DMS 273 (cell line): ENCODE measurements at regions not wholly inside any gene's neighbourhood (a gene's known extent, or its start where the extent isn't known, plus 50 kb on each side); places are given as distances from the start of the nearest gene placed in this dataset.
"Not testable (repeated sequence)": the region's sequence is repeated elsewhere in the genome, so short reads cannot be mapped to it uniquely, and the experiment has no call there.

Experiments used
- DNase-seq: peaks from one replicate; lab custom pipeline; 2025; ENCODE audit not compliant: unreplicated experiment; lab: John Stamatoyannopoulos, UW

DNA sequence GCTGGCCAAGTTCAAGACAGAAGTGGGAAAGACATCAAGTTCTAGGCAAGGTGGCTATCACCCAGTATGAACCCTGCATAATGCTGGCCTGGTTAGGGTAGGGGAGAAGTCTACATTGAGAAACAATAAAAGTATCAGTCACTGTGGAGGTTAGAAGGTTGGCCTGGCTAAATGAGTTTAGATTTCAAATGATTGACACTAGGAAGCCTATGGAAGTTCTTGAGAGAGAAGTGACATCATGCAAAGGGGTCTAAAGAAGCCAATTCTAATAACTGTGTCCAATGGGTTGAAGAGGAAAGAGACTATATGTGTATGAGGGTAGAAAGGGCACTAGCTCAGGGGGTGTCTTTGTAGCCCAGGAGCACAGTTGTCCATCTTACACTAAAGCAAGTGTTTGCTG is 98.5 kb upstream of the MBIP start:
- DNase-seq = no peak

DNA sequence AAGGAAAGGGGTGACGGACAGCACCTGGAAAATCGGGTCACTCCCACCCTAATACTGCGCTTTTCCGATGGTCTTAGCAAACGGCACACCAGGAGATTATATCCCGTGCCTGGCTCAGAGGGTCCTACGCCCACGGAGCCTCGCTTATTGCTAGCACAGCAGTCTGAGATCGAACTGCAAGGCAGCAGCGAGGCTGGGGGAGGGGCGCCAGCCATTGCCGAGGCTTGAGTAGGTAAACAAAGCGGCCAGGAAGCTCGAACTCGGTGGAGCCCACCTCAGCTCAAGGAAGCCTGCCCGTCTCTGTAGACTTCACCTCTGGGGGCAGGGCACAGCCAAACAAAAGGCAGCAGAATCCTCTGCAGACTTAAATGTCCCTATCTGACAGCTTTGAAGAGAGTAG is 91.5 kb upstream of the MBIP start:
- not testable (repeated sequence) for DNase-seq

DNA sequence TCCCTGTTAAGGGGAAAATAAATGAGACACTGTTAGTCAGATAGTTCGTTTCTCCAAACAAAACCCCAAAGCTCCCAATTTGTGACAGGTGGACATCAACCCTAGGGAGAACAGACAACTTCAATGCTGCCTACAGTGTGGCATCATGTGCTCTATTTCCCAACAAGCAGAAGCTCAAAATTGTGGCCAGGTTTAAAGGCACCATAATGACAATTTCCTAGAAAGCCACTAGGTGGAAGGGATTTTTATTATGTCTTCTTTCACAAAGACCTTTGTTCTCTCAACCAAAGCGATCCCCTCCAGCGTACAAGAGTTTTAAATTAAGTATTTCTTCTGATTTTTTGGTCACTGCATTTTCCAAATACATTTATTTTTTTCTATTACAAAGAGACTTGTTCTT is 88.0 kb upstream of the MBIP start:
- DNase-seq = no peak

DNA sequence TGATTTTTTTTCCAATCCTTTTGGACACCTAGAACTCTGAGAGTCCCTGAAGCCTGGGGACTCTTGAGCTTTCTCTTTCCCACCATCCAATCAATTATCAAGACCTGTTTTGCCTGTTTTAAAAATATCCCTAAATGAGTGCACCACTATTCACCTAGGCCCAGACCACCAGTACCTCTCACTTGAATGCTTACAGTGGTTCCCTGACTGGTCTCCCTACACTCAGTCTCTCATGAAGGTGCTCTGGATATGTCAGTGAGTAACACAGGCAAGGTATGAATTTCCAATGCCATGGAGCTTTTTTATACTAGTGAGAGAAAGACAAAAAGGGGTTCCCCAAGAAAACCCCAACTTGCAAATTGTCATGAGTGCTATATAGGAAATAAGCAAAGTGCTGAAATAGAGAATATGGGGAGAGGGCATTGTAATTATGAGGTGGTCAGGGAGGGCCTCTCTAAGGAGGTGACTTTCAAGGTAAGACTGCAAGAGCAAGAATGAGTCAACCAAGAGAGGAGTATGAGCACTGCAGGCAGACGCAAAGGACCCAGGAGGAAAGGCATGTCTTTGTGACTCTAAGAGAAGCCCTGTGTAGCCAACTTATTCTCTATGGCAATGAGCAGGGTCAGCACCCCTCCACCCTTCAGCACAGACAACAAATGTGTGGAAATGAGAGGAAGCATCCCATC is 85.3 kb upstream of the MBIP start:
- no peak for DNase-seq

DNA sequence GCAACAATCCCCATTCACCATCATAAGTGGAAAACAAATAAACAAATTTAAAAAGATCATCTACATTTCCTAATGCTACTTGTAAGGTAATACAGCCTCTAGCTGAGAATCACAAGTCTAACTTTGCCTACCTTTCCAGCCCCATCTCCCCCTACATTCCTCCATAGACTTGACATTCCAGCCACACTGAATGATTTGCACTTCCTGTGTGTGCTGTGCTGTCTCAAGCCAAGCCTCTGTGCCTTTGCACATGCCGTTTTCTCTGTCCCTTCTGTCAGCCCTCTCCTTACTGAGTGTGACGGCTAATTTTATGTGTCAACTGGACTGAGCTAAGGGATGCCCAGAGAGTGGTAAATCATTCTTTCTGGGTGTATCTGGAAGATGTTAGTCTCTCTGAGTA is 82.4 kb upstream of the MBIP start:
- DNase-seq = no peak

DNA sequence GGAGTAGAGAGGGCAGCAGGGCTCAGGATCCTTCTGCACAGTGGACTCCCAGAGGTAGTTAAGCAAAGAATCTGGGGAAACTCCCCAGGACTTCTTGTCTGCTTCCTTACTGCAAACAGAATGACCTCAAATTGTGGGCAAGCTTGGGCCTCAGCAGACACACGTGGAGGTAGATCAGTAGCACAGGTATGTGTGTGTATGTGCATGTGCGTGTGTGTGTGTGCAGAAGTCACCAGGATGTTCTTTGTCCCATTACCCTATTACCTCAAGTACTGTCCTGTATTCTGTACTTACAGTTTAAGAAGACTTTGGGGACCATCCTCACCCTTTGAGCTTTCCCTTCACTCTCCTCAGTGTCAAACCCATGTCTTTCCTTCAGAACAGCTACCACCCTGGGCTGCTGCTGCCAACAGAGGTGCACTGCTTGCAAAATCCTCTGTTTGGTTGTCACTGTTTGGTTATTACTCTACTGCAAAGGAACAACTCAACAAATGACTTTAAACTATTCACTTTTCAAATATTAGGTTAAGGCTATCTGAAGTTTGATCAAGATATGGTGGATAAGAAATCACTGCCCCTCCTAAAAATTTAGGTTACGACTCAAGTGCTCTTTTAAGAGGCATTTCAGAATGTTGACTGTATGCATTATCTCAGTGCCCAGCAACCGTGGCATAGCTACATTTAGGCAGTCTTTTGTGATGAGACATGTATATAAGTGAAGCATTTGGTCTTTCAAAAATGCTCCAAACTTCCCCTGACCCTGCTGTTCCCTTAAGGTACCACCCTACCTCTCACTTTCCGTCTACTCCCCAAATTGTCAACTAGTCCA is 78.2 kb upstream of the MBIP start:
- no peak for DNase-seq

DNA sequence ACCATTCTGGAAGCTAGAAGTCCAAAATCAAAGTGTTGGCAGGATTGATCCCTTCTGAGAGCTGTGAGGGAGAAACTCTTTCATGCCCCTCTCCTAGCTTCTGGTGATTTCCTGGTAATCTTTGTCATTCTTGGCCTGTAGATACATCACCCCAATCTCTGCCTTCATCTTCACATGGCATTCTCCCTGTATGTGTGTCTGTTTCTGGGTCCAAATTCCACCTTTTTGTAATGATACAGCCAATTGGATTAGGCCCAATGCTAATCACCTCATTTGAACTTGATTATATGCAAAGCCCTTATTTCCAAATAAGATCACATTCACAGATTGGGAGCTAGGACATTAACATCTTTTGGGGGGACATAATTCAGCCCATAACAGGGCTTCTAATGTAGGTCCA is 76.9 kb upstream of the MBIP start:
- DNase-seq = no peak

DNA sequence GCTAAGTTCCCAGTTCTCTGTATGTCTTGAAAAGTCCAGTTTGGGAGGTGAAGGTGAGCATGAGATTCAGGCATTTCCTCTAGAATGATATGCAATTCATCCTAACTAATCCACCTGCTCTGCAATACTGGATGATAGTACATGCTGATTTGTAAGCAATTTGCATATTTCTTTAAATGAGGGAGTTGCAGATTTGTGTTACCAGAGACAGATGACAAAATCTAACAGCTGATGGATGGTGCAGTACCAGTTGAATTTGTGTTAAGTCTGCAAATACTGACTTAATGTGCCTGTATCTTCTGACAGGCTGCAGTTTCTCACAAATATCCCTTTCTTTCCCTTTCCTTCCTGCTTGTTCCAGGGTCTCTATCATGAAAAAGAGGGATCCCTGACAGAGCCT is 76.4 kb upstream of the MBIP start:
- no peak for DNase-seq

DNA sequence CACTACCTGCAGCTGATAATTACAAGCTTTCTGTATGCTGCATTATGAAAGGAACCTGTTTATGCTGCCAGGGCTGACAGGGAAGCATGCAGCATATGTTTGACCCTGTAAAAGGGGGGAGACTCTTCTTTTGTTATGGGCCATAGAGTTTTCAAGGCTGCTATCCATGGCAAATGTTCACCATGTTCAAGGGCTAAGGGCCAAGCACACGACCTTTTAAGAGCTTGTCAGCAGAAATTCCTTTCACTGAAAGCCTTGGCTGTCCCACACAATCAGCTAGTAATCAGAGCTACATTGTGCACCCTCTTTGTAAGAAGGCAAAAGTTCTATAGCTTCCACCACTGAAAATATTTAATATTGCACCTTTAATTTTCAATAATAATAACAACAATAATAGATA is 74.2 kb upstream of the MBIP start:
- DNase-seq = no peak

DNA sequence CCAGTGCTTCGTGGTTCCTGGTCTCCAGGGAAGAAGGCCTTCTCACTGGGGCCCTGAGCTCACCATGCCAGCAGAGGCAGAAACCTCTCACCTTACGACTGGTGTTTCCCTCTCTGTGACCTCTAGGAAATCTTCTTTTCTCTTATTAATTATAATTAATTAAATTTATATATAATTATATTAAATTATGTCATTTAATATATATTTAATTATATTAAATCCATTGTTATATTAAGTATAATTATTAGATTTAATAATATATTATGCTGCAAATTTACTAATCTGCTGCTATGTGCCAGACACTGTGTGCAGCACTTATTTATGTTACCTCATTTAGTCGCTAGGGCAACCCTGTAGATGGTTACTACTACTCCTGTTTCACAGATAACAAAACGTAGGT is 70.3 kb upstream of the MBIP start:
- no peak for DNase-seq

DNA sequence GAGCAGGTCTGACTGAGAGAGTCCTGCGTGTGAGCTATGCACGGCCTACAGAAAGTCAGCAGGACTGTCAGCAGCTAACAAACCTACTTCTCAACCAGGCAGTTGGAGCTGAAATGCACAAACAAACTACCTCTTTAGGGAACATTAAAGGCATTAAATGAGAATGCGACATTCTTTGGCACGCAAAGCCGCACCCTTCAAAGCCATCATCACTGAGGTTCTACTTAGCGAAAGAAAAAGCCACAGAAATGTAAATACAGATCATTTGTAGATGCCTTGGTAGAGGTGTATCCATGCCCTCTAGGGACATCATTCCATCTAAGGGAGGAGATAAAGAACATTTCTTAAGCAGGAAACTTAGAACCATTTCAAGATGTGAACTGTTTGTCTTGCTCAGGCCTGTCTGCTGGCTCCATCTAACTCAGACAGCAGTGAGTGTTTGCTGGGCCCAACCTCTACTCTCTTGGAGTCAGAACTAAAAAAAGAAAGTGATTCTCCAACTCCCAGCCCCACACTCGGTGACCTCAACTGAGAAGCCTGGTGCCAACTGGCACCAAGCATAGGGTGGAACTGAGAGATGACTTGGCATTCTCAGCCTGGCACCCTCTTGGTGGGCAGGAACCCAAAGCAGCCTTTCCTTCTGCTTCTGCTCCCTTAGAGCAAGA is 63.5 kb upstream of the MBIP start:
- DNase-seq = no peak

DNA sequence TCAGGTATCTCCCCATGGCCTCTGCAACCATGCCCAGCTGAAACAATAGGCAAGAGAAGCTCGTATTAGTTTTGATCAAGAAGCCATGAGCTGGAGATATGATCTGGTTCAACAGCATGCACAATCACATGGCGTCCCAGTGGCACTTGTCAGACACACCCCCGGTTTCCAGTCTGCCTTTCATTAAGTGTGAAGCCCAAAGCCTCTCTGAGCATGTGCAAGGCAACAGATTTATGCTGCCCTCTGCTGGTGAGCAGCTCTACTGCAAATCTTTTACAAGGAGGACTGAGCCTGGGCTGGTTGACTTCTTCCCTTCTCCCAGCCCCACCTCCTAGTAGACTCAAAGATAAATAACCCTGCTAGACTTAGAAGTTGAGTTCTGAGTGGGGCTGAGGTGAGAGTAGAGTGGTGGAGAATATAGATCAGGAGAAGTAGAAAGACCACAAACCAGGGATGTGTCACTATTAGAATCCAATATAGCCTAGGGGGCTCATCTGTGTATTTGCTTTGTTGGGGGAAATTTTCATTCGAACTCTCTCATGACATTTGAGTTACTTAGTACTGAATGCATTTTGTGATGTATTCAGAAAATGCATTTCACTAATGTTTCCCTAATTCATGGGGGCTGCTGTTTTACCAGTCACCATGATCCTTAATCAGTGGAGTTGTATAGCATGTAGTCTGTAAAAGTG is 53.7 kb upstream of the MBIP start:
- DNase-seq = peak; percentile 92
